Central memory CD4-positive, alpha-beta T cell (primary cell): ENCODE measurements at regions not wholly inside any gene's neighbourhood (a gene's known extent, or its start where the extent isn't known, plus 50 kb on each side); places are given as distances from the start of the nearest gene placed in this dataset.

Experiments
- DNase-seq: peaks from one replicate; pipeline ENCODE4 v3.0.0; 2022

- DNase-seq: no peak
Measured at GRCh38 chr3:137205394-137206045, 247.7 kb downstream of the IL20RB start.

GRCh38 chr3:137207616-137208015 is 249.8 kb downstream of the IL20RB start:
- DNase-seq: no peak

GRCh38 chr3:137217733-137218132 is 259.9 kb downstream of the IL20RB start:
- no peak for DNase-seq

GRCh38 chr3:137219801-137220445 is 262.1 kb downstream of the IL20RB start:
- DNase-seq: no peak

- DNase-seq: no peak
Measured at GRCh38 chr3:137222736-137223225, 265.0 kb downstream of the IL20RB start.

- DNase-seq: no peak
Measured at GRCh38 chr3:137224464-137224863, 266.7 kb downstream of the IL20RB start.

GRCh38 chr3:137242836-137243400 is 285.1 kb downstream of the IL20RB start:
- no peak for DNase-seq

GRCh38 chr3:137246491-137246890 is 288.7 kb downstream of the IL20RB start:
- DNase-seq: no peak

GRCh38 chr3:137249311-137249940 is 291.6 kb downstream of the IL20RB start:
- no peak for DNase-seq

- DNase-seq: no peak
Measured at GRCh38 chr3:137259089-137259488, 301.3 kb downstream of the IL20RB start.

- no peak for DNase-seq
Measured at GRCh38 chr3:137259701-137260100, 301.9 kb downstream of the IL20RB start.

GRCh38 chr3:137264071-137264820 is 306.5 kb downstream of the IL20RB start:
- DNase-seq: no peak

GRCh38 chr3:137264843-137265330 is 307.1 kb downstream of the IL20RB start:
- no peak for DNase-seq

- DNase-seq: no peak
Measured at GRCh38 chr3:137282871-137283270, 325.1 kb downstream of the IL20RB start.

GRCh38 chr3:137285924-137286323 is 328.1 kb downstream of the IL20RB start:
- no peak for DNase-seq

GRCh38 chr3:137293086-137293485 is 335.3 kb downstream of the IL20RB start:
- DNase-seq: no peak

- DNase-seq: no peak
Measured at GRCh38 chr3:137294139-137294538, 336.4 kb downstream of the IL20RB start.

- no peak for DNase-seq
Measured at GRCh38 chr3:137294839-137295238, 337.1 kb downstream of the IL20RB start.

GRCh38 chr3:137295336-137295735 is 337.6 kb downstream of the IL20RB start:
- DNase-seq: no peak

- no peak for DNase-seq
Measured at GRCh38 chr3:137296116-137296515, 338.3 kb downstream of the IL20RB start.

- DNase-seq: no peak
Measured at GRCh38 chr3:137297770-137298169, 340.0 kb downstream of the IL20RB start.

GRCh38 chr3:137300703-137301102 is 342.9 kb downstream of the IL20RB start:
- no peak for DNase-seq
